GM21526 (cell line): ENCODE measurements at regions not wholly inside any gene's neighbourhood (a gene's known extent, or its start where the extent isn't known, plus 50 kb on each side); places are given as distances from the start of the nearest gene placed in this dataset.
"Not testable (repeated sequence)": the region's sequence is repeated elsewhere in the genome, so short reads cannot be mapped to it uniquely, and the experiment has no call there.

Experiments used
- ATAC-seq: cut with Tn5 transposase; IDR thresholded peaks from one replicate; pipeline ENCODE4 v1.9.1; 2021; ENCODE audit warnings: moderate library complexity; ENCODE audit not compliant: unreplicated experiment, low FRiP score

DNA sequence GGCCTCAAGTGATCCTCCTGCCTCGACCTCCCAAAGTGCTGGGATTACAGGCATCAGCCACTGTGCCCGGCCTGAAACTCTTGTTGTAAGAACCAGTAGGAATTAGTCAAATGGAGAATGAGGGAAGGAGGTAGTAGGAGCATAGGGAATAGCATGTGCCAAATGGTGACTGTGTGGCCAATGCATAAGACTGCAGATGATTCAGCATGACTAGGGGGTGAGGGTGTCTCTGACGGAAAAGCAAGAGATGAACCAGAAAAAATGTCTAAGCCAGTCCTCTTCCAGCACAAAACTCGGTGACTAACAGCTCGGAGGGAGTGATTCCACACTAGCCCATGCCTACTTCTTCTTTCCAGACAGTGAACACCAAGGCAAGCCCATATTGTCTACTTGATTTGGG lies 58.2 kb upstream of the DUSP21 start:
- no peak for ATAC-seq

- no peak for ATAC-seq
Observed at GRCh38 chrX:44784241-44784640, 59.6 kb upstream of the DUSP21 start.

DNA sequence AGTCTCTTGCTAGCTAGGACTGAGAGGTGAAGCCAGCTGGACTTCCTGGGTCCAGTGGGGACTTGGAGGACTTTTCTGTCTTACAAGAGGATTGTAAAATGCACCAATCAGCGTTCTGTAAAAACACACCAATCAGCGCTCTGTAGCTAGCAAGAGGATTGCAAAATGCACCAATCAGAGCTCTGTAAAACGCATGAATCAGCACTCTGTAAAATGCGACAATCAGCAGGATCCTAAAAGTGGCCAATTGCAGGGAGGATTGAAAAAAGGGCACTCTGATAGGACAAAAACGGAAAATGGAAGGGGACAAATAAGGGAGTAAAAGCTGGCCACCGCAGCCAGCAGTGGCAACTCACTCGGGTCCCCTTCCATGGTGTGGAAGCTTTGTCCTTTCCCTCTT lies 65.6 kb upstream of the DUSP21 start:
- no peak for ATAC-seq

DNA sequence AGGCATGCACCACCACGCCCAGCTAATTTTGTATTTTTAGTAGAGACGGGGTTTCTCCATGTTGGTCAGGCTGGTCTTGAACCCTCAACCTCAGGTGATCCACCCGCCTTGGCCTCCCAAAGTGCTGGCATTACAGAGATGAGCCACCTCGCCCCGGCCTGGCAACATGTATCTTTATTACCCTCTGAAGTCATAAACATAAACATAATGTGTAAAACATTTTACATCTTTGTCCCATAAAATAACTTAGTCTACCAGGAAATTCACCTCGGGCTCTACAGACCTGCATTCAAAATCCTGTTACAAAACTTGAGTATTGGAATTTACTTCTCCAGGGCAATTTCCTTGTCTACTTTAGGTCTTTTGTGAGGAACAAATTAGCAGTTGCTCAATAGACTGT lies 68.1 kb upstream of the DUSP21 start:
- no peak for ATAC-seq

DNA sequence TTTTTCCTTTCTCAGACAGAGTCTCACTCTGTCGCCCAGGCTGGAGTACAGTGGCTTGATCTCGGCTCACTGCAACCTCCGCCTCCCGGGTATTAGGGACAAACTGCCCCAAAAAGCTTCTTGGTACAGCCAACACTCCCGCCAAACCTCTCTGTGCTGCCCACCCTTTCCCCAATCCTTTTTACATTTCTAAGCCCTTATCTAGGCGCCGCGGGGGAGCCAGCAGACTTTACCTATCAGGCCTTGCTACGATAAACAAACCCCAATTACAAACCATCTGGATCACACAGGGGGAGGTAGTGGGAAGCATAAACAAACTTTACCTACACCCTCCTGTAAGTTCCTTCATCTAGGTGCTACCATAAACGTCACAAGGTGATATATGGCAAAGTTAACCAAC lies 69.8 kb upstream of the DUSP21 start:
- ATAC-seq: not testable (repeated sequence)

GRCh38 chrX:44770121-44770520 lies 73.7 kb upstream of the DUSP21 start:
- no peak for ATAC-seq

GRCh38 chrX:44767308-44767707 lies 76.5 kb upstream of the DUSP21 start:
- no peak for ATAC-seq

GRCh38 chrX:44765556-44765955 lies 78.3 kb upstream of the DUSP21 start:
- no peak for ATAC-seq

DNA sequence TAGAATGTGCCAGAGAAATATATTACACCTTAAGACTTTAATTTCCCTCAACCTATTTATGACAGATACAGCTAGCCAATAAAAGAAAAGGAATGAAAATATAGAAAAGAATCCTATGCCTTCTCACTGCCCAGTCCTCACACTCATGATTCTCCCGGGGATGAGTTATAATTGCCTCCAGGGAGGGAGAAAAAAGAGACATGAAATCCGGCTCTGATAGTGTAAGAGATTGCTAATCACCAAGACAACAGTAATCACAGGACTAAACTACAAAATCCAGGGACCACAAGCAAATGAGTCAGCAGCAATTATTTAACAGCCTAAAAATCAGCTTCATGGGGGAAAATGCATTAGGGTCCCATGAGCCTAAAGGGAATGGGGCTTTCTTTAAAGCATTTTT lies 95.9 kb upstream of the DUSP21 start:
- no peak for ATAC-seq

- no peak for ATAC-seq
Observed at GRCh38 chrX:44747317-44747716, 96.5 kb upstream of the DUSP21 start.

- ATAC-seq: no peak
Observed at GRCh38 chrX:44744799-44745198, 99.0 kb upstream of the DUSP21 start.

DNA sequence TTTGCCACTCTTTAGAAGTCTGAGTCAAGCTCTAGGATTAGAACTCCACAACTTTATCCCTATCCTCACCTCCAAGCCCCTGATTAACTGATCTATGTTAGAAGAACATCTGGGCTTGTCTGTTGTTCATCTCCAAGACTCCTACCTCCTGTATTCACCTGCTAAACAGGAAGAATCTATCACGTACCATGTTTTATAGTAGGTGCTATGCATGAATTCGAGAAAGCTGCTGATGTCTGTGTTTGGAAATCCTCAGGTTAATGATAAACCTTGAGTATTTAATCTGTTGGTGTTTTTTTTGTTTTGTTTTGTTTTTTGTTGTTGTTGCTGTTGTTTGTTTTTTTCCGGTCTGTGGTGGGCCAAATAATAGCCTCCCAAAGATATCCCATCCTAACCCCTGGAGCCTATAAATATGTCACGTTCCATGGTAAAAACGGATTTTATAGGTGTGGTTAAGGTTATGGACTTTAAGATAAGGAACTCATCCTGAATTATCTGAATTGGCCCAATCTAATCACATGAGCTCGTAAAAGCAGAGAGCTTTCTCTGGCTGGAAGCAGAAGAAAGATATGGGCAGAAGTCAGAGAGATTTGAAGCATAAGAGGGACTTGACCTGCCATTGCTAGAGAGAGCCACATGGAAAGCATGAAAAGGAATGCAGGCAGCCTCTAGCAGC lies 101.2 kb upstream of the DUSP21 start:
- ATAC-seq: no peak

GRCh38 chrX:44741859-44742258 lies 102.0 kb upstream of the DUSP21 start:
- not testable (repeated sequence) for ATAC-seq

GRCh38 chrX:44741458-44741857 lies 102.4 kb upstream of the DUSP21 start:
- not testable (repeated sequence) for ATAC-seq

DNA sequence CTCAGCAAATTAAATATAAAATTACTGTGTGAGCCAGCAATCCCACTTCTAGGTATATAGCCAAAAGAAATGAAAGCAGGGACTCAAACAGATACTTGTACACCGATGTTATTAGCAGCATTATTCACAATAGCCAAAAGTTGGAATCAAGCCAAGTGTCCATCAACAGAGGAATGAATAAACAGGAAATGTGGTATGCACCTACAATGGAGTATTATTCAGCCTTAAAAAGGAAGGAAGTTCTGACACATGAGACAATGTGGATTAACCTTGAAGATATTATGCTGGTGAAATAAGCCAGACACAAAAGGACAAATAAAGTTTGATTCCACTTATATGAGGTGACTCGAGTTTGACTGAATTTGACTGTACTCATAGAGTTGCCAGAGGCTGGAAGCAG lies 108.3 kb upstream of the DUSP21 start:
- ATAC-seq: no peak

GRCh38 chrX:44733931-44734330 lies 109.9 kb upstream of the DUSP21 start:
- no peak for ATAC-seq

- ATAC-seq: no peak
Observed at GRCh38 chrX:44731160-44731559, 112.7 kb upstream of the DUSP21 start.

DNA sequence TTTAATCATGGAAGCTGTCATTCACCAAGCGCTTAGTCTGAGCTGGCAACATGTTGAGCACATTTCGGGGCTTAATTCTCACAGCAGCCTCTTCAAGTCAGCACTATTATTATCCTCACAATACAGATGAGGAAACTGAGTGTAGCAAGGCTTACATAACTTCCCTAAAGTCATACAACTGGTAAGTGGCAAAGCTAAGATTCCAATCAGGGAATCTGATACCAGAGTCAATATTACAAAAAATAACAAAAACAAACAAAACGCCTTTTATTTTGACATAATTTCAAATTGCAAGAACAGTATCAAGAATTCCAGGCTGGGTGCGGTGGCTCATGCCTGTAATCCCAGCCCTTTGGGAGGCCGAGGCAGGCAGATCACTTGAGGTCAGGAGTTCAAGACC lies 120.4 kb upstream of the DUSP21 start:
- ATAC-seq: no peak

DNA sequence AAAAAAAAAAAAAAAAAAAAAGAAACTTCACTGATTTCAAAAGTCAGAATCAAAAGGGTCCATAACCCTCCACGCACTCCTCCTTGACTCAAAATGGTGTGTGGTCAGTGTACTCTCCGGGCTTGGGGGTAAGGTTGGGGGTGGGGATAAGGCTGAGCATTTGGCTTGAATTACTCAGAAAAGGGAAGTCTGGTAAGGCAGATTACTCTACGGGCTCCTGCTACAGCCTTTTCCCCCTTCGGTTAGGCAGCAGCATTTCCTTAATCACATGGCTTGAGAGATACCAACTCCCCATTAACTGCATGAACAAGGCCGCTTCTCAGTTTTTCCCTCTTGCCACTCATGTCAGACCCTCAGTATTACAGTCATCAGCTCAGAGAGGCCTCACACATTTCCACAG lies 135.4 kb upstream of the DUSP21 start:
- no peak for ATAC-seq

GRCh38 chrX:44705817-44706551 lies 137.8 kb upstream of the DUSP21 start:
- no peak for ATAC-seq

DNA sequence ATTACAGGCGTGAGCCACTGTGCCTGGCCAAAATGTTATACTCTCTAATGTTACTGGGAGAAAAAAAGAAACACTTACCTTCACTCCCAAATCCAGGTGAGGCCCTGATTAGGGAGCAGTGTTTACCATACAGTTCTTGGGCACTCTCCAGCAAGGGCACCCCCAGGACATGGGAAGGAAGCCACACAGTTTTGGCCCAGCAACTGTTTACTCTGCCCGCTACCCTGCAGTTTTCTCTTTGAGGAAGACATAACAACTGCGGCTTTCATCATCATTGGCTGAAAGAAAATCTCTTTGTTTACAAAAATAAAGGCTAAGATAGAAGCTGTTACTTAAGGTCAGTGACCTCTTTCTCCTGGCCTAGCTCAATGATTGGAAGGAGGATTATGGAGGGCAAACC lies 145.5 kb upstream of the DUSP21 start:
- no peak for ATAC-seq

- ATAC-seq: no peak
Observed at GRCh38 chrX:44693255-44693654, 150.6 kb upstream of the DUSP21 start.
